IMR-90 (cell line): ENCODE measurements at regions not wholly inside any gene's neighbourhood (a gene's known extent, or its start where the extent isn't known, plus 50 kb on each side); places are given as distances from the start of the nearest gene placed in this dataset.

Source experiments
- ATAC-seq: fragments of 200-7000 bp; cut with Tn5 transposase; 2 replicates; pipeline ENCODE4 v1.9.1; 2020; ENCODE audit warnings: low read depth, mild to moderate bottlenecking, moderate library complexity
- BruUV-seq: library from RNA; stranded (reverse); fragments of 400-500 nt; replicated peaks from 2 replicates; lab custom pipeline; 2021; lab: Mats Ljungman, UMichigan
- CTCF ChIA-PET: fragments of 300-600 bp; formaldehyde crosslinking; extraction: SDS; loops from one replicate; lab custom pipeline; 2021; ENCODE audit warnings: antibody characterized with exemption; lab: Yijun Ruan, JAX
- POLR2A ChIA-PET: fragments of 300-600 bp; sonication (Branson Sonifier 250); formaldehyde crosslinking; loops from one replicate; lab custom pipeline; 2022; ENCODE audit warnings: antibody characterized with exemption; ENCODE audit not compliant: unreplicated experiment; lab: Charles Lee
- DNase-seq: peaks from one replicate; pipeline ENCODE4 v3.0.0; 2013
- H2AFZ ChIP-seq: replicated peaks from 2 replicates; pipeline ENCODE3; 2013; ENCODE audit warnings: low read length, mild to moderate bottlenecking; ENCODE audit not compliant: poor library complexity
- H2AK5ac ChIP-seq: 2 replicates; pipeline ENCODE4 v1.6.1; 2013; ENCODE audit warnings: low read depth, low read length, inconsistent platforms
- H2AK9ac ChIP-seq: replicated peaks from 2 replicates; pipeline ENCODE3; 2013; ENCODE audit warnings: mild to moderate bottlenecking, low read depth, low read length, moderate library complexity; ENCODE audit not compliant: poor library complexity
- H2BK120ac ChIP-seq: 2 replicates; pipeline ENCODE4 v1.6.1; 2013; ENCODE audit warnings: low read depth, low read length, inconsistent platforms
- H2BK15ac ChIP-seq: 3 replicates; pipeline ENCODE4 v1.6.1; 2013; ENCODE audit warnings: low read depth, low read length, inconsistent platforms
- H2BK20ac ChIP-seq: 2 replicates; pipeline ENCODE4 v1.6.1; 2013; ENCODE audit warnings: low read depth, mild to moderate bottlenecking, inconsistent platforms, low read length, moderate library complexity
- H2BK5ac ChIP-seq: 2 replicates; pipeline ENCODE4 v1.6.1; 2013; ENCODE audit warnings: mild to moderate bottlenecking, low read depth, low read length, inconsistent platforms; ENCODE audit not compliant: poor library complexity, severe bottlenecking
- H3K14ac ChIP-seq: replicated peaks from 2 replicates; pipeline ENCODE4 v1.6.1; 2013; ENCODE audit warnings: low read depth, low read length, inconsistent platforms
- H3K18ac ChIP-seq: 2 replicates; pipeline ENCODE4 v1.6.1; 2013; ENCODE audit warnings: low read depth, low read length, control low read depth
- H3K23ac ChIP-seq: 2 replicates; pipeline ENCODE4 v1.6.1; 2013; ENCODE audit warnings: low read depth, low read length, inconsistent platforms
- H3K27ac ChIP-seq: 2 replicates; pipeline ENCODE4 v1.5.1; 2013; ENCODE audit warnings: mild to moderate bottlenecking, control low read depth, low read length; ENCODE audit not compliant: insufficient read depth
- H3K27me3 ChIP-seq: 2 replicates; pipeline ENCODE4 v1.6.1; 2013; ENCODE audit warnings: low read length; ENCODE audit not compliant: control insufficient read depth, insufficient read depth
- H3K36me3 ChIP-seq: 2 replicates; pipeline ENCODE4 v1.6.1; 2013; ENCODE audit warnings: low read length, mixed read lengths; ENCODE audit not compliant: control insufficient read depth, insufficient read depth
- H3K4ac ChIP-seq: 2 replicates; pipeline ENCODE4 v1.6.1; 2013; ENCODE audit warnings: low read depth, low read length, inconsistent platforms
- H3K4me1 ChIP-seq: 2 replicates; pipeline ENCODE4 v1.6.1; 2013; ENCODE audit warnings: low read length, mixed read lengths; ENCODE audit not compliant: control insufficient read depth, insufficient read depth
- H3K4me2 ChIP-seq: 2 replicates; pipeline ENCODE4 v1.6.1; 2013; ENCODE audit warnings: low read depth, mild to moderate bottlenecking, control low read depth, low read length, moderate library complexity
- H3K4me3 ChIP-seq: 2 replicates; pipeline ENCODE4 v1.5.1; 2013; ENCODE audit warnings: low read depth, mild to moderate bottlenecking, control low read depth, low read length, moderate library complexity; ENCODE audit not compliant: insufficient read depth
- H3K56ac ChIP-seq: 2 replicates; pipeline ENCODE4 v1.6.1; 2013; ENCODE audit warnings: low read length, inconsistent platforms; ENCODE audit not compliant: insufficient read depth; ENCODE audit errors: extremely low read depth
- H3K79me1 ChIP-seq, 2 experiments: 2 replicates each; pipeline ENCODE4 v1.6.1; 2013; ENCODE audit warnings: low read length in 2 of 2, inconsistent platforms in 1 of 2, low read depth in 1 of 2
- H3K9ac ChIP-seq: 2 replicates; pipeline ENCODE4 v1.6.1; 2013; ENCODE audit warnings: low read depth, low read length, control low read depth
- H3K9me1 ChIP-seq: 2 replicates; pipeline ENCODE4 v1.6.1; 2013; ENCODE audit warnings: low read length, inconsistent platforms; ENCODE audit not compliant: insufficient read depth
- H3K9me3 ChIP-seq: 2 replicates; pipeline ENCODE4 v1.6.1; 2013; ENCODE audit warnings: low read length; ENCODE audit not compliant: control insufficient read depth, insufficient read depth
- H4K20me1 ChIP-seq: 2 replicates; pipeline ENCODE4 v1.6.1; 2013; ENCODE audit warnings: low read length, inconsistent platforms; ENCODE audit not compliant: insufficient read depth
- H4K5ac ChIP-seq: 2 replicates; pipeline ENCODE4 v1.6.1; 2013; ENCODE audit warnings: mild to moderate bottlenecking, low read depth, low read length, control low read depth
- H4K8ac ChIP-seq, 2 experiments: 2 replicates each; pipeline ENCODE4 v1.6.1; 2013; ENCODE audit warnings: low read depth in 2 of 2, low read length in 2 of 2, control low read depth in 1 of 2, inconsistent platforms in 1 of 2
- H4K91ac ChIP-seq: 2 replicates; pipeline ENCODE4 v1.6.1; 2013; ENCODE audit warnings: low read depth, low read length, inconsistent platforms; ENCODE audit not compliant: insufficient read depth
- BHLHE40 ChIP-seq: fragments of 150-350 bp; IDR thresholded peaks from 2 replicates; pipeline ENCODE4 v1.6.1; 2016; ENCODE audit warnings: mild to moderate bottlenecking, low read depth, low read length
- CHD1 ChIP-seq: IDR thresholded peaks from 2 replicates; pipeline ENCODE4 v1.6.1; 2012; ENCODE audit warnings: low read depth, low read length, improper control_type of control experiment
- ELK1 ChIP-seq: fragments of 150-350 bp; IDR thresholded peaks from 2 replicates; pipeline ENCODE4 v1.6.1; 2016; ENCODE audit warnings: low read depth, mild to moderate bottlenecking, low read length, moderate library complexity, borderline replicate concordance
- MAFK ChIP-seq: IDR thresholded peaks from 2 replicates; pipeline ENCODE4 v1.6.1; 2012; ENCODE audit warnings: low read depth, low read length, improper control_type of control experiment
- MAZ ChIP-seq: IDR thresholded peaks from 2 replicates; pipeline ENCODE4 v1.6.1; 2012; ENCODE audit warnings: low read depth, mild to moderate bottlenecking, low read length, improper control_type of control experiment, moderate library complexity, borderline replicate concordance
- RCOR1 ChIP-seq: IDR thresholded peaks from 2 replicates; pipeline ENCODE4 v1.6.1; 2012; ENCODE audit warnings: mild to moderate bottlenecking, low read length, improper control_type of control experiment; ENCODE audit not compliant: insufficient replicate concordance
- SMC3 ChIP-seq: fragments of 150-350 bp; IDR thresholded peaks from 2 replicates; pipeline ENCODE4 v1.6.1; 2016; ENCODE audit warnings: low read depth, mild to moderate bottlenecking, antibody characterized with exemption, low read length, moderate library complexity
- USF2 ChIP-seq: fragments of 150-350 bp; IDR thresholded peaks from 2 replicates; pipeline ENCODE4 v1.6.1; 2017; ENCODE audit warnings: mild to moderate bottlenecking, antibody characterized with exemption, low read length, low read depth
- dilution Hi-C: fragments of 300-500 bp; cut with HindIII; formaldehyde crosslinking; loops from one replicate; pipeline ENCODE4 v1.14.3; 2018; ENCODE audit warnings: low sequenced_read_pairs; ENCODE audit not compliant: unreplicated experiment
- in situ Hi-C: fragments of 300-500 bp; cut with MboI; formaldehyde crosslinking; loops from 3 replicates; pipeline ENCODE4 v1.14.3; 2019; ENCODE audit warnings: low sequenced_read_pairs, inconsistent platforms, mixed read lengths
- intact Hi-C: fragments of 100-400 bp; cut with micrococcal nuclease; formaldehyde crosslinking; loops from 2 replicates; pipeline ENCODE4 v1.10.0; 2022

- no TSS peak for BruUV-seq
- Histone ChIP-seq H3K4me1 (no peaks in the 10 kb centered on the region), H4K5ac (no peak overlapping the region), H3K14ac (no peak overlapping the region), H3K9me1 (no peaks in the 10 kb centered on the region), H3K27ac (no peak overlapping the region), H3K9ac (no peak overlapping the region), H4K8ac (no peak overlapping the region), H3K4ac (no peak overlapping the region), H3K9me3 (no peaks in the 10 kb centered on the region), H4K20me1 (no peaks in the 10 kb centered on the region), H4K91ac (no peak overlapping the region), H3K79me1 (no peaks in the 10 kb centered on the region), H2BK120ac (no peak overlapping the region), H3K23ac (no peak overlapping the region), H2AK9ac (no peak overlapping the region), H3K18ac (no peak overlapping the region), H3K56ac (no peak overlapping the region), H2BK15ac (no peak overlapping the region), H2AK5ac (no peak overlapping the region), H2AFZ (no peak overlapping the region), H3K4me3 (no peak overlapping the region), H3K36me3 (no peaks in the 10 kb centered on the region), H3K4me2 (no peak overlapping the region), H3K27me3 (no peaks in the 10 kb centered on the region), H2BK20ac (no peak overlapping the region), H2BK5ac (no peak overlapping the region)
- intact Hi-C loops, result no loop called here
- dilution Hi-C loops, result no loop called here
- CTCF ChIA-PET, result interaction anchor here (0.7 kb wide), 1 partner anchor 220 kb away, joined by 3 read pairs; no protein-coding TSS in a partner anchor
- no peak for DNase-seq
- no peak for ATAC-seq
- POLR2A ChIA-PET, result no interaction called here
- TF ChIP-seq RCOR1 (no peak), USF2 (no peak), ELK1 (no peak), MAZ (no peak), BHLHE40 (no peak), SMC3 (no peak), MAFK (no peak), CHD1 (no peak)
- in situ Hi-C loops, result no loop called here
Measured at GRCh38 chr21:35280231-35280630, 231.1 kb upstream of the RUNX1 start.
